ENCODE measurements at regions not wholly inside any gene's neighbourhood (a gene's known extent, or its start where the extent isn't known, plus 50 kb on each side); places are given as distances from the start of the nearest gene placed in this dataset.

DNA sequence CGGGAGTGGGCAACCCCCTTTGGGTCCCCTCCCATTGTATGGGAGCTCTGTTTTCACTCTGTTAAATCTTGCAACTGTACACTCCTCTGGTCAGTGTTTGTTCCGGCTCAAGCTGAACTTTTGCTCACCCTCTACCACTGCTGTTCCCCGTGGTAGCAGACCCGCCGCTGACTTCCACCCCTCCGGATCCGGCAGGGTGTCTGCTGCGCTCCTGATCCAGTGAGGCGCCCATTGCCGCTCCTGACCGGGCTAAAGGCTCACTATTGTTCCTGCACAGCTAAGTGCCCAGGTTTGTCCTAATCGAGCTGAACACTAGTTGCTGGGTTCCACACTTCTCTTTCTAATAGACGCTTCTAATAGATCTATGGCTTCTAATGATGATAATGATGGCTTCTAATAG lies 488.6 kb downstream of the MRPL39 start:
- no peak for DNase-seq

DNA sequence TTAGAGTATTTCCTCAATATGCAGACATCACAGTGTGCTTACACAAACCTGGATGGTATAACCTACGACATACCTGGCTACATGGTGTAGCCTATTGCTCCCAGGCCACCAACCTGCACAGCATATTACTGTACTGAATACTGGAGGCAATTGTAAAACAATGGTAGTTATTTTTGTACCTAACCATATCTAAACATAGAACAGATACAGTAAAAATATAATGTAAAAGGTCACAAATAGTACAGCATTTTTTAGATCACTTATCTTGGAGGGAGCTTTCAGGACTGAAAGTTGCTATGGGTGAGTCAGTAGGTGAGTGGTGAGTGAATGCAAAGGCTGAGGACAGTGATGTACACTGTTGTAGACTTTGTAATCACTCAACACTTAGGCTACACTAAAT lies 492.3 kb downstream of the MRPL39 start:
- DNase-seq = no peak

DNA sequence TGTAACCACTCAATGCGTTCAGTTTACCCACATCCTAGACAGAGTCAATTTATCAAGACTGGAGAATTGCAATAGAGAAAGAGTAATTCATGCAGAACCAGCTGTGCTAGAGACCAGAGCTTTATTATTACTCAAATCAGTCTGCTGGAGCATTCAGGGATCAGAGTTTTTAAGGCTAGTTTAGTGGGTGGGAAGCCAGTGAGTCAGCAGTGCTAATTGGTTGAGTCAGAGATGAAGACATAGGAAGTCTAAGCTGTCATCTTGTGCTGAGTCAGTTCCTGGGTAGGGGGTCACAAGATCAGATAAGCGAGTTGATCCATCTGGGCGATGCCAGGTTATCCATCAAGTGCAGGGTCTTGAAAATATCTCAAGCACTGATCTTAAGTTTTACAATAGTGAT lies 499.6 kb downstream of the MRPL39 start:
- no peak for DNase-seq

DNA sequence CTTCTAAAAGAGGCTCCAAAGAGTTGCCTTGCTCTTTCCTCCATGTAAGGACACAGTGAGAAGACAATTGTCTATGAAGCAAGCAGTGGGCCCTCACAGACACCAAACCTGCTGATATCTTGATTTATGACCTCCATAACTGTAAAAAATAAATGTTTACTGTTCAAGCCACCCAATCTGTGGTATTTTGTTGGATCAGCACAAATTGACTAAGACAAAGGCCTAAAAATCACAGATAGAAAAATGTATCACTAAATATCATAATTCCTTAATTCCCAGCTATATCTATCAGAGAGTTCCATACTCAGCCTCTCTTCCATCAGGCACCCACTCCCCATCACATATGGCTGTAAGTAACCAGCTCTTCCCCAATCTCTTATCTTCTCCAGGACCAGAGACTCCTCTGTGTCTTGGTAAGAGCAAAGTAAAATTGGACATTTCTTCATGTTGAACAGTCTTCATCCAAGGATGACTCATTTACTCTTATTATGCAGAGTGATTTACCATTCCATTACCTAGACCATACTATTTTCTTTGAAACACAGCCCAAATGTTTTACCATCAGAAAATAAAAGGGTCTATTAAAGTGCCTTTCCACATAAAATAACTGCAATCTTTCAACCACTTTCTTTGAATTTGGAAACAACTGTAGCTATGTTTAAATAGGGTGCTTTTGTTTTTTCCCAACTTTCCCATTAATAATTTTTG lies 503.6 kb downstream of the MRPL39 start:
- DNase-seq = no peak

DNA sequence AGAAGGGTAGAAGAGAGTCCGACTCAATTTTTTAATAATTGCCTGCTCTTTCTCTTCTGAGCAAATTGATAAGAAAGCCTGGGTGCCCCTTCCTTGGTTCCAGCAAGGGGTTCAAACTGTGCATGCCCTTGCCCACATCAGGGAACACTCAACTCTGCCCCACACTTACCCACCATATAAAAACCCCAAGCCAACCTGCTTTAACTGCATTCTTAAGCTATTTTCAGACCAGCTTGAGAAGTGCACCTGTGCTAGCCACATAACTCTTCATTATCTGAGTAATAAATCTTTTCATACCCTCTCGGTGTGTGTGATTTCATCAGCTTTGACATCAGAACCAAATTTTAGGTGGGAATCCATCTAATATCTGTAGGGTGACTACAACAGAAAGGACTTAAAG lies 509.6 kb downstream of the MRPL39 start:
- DNase-seq = no peak

DNA sequence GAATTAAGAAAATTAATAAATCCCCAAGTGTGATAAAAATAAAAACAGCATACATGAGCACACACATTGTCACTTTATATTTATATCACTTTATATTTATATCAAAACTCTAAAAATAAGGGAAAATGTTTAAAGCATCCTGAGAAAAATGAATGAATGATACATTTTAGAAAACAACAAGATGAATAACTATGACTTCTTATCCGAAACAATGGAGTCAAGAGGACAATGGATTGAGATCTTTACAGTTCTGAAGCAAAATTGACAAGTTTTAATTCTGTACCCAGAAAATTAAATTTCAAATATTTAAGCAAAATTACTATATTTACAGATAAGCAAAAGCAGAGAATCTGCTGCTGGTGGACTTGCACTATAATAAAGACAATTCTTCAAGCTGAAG lies 512.6 kb downstream of the MRPL39 start:
- DNase-seq = no peak

DNA sequence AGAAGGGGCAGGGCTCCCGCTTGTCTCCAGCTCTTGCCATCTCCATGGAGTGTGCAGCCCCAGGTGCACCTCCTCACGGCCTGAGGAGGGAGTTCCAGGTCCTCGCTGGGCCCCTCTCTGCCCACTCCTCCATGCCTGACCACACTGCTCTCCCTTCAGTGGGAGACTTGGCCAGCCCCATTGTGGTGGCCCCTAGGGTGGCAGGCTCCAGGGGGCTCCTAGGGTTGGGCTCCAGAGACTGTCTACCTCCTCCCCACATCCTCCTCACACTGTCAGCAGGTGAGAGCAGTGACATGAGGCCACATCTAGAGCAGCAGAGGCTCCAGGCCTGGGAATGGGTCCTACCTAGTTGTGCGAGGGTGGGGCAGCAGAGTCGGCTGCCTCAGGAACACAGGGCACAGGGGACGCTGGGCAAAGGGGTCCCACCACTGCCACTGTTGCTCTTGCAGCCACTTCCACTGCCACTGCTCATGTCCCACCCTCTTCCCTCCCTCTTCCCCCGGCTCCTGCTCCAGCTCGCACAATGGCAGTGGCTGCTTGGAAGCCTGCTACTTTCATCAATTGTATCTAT lies 514.8 kb downstream of the MRPL39 start:
- no peak for DNase-seq

DNA sequence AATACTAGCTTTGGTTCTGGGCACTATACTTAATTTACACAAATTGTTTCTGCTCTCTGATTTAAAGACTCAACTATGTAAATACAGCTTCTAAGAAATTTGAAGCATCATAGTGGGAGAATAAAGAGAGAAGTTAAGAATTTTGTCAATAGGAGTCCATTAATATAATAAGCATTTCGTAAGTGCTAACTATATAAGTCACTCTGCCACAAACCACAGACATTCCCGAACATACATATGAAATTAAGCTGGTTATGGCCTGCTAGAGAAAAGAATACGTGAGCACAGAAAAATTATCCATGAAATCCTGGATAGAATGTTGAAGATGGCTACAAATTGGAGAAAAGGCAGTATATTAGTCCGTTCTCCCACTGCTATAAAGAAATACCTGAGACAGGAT lies 526.2 kb downstream of the MRPL39 start:
- no peak for DNase-seq

DNA sequence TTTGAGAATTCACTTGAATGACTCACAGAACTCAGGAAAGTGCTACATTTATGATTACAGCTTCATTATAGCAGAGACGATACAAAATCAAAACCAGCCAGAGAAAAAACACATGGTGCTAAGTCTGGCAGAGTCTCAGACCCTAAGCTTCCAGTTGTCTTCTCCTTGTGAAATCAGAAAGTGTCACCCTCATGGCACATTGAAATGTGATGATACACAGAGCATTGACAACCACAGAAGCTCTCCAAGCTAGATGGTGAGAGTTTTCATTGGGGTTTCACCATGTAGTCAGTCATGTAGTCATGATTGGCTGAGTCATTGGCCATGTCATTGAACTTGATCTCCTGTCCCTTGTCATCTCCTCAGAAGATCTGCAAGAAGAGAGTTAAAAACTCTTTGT lies 526.6 kb downstream of the MRPL39 start:
- DNase-seq = no peak

DNA sequence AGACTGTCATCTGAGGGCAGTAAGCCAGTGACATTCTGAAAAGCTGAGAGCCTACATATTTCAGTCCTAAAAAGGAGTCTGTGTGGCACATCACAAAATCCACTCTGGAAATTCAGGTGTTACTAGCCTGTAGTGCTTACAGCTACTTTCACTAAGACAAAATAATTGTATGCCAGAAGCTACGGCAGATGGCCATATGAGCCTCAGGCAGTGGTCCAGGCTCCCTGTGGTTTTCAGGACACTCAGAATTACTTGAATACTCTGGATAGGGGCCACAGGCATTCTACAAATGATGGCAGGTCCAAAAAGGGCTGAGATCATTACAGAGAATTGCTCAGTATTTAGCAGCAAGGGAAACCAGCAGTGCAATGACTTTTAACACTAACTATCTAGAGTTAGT lies 527.1 kb downstream of the MRPL39 start:
- DNase-seq = no peak

DNA sequence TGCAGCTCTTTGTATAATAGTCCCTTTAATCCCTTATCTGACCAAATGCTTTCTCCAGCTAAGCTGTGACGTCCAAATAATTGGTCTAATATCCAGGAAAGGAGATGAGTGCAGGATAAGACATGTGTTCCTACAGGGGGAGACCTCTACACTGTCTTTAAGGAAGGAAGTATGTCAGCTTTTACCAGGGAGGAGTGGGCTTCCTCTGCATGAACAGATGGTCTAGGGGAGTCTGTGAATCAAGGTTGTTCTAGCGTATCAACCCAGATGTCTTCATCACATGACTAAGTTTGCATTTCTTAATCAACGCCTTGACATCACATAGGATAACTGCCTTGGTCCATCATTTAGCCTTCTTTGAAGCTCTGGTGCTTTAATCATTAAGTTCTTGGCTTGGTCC lies 528.2 kb downstream of the MRPL39 start:
- DNase-seq = no peak

DNA sequence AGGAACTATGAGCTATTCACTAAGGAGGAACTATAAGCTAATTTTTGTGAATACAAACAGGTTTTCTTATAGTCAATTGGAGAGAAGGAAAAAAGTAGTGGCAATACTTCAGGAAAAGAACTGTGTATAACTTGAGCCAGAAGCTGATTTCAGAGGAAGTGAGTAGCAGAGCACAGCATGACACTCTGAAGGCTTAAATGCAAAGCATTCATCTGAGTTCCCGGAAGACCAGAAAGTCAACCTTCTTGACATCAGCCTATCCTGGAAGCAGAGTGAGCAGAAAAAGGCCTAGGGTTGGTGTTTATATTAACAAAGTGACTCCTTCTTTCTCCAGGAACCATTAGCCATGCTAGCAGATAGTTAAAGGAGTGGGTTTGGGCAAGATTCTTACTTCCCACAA lies 545.2 kb downstream of the MRPL39 start:
- DNase-seq = no peak

DNA sequence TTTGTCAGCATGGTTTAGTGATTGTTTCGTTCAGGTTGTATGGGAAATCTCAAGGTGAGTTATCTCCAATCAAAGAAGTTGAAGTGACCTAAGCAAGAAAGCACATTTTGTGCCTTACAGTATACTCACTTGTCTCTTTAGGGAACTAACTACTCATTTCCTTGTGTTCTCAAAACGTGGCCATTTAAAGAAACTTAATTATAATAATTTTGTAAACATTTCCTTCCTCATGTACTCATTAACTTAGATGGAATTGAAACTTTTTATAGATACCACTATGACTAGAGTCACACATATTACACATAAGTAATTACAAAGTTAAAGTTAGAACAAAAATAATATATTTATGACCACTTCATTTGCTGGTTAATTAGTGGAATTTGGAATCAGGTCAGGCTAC lies 552.6 kb downstream of the MRPL39 start:
- DNase-seq = no peak

DNA sequence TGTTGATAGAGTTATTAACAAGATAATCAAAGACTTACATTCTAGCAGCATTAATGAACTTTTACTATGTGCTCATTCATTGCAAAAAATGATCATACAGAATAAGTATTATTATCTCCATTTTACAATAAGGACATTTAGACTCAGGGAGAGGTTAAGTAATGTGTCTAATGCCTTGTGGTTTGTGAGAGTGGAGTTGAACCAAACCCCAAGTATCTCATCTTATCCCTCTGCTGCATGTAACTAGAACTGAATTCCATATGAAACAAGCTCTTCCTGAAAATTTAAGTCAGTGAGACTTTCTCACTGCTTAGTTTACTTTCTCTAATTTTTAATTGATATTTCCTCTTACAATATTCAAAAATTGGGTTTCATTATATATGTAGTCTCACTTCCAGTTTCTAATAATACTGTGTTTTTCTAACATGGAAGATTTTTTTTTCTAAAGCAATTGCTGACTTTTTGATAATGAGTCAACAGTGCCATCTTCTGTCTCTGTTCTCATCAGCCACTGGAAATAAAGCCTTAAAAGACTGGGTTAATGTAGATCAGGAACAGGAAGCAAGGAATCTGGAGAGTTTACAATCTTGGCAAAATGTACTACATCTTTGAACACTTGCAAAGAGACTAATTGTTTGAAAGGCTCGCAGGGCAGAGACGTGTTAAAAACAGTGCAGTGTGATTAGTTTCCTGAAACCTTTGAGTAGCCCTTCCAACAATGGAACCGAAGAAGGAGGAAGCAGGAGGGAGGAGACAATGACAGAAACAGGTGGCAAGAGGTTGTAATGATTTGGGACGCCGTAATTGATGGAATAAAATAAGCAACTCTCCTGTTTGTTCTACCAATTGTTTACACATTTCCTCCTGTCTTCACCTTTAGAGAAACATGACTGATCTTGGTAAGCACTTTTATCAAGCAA lies 567.6 kb downstream of the MRPL39 start:
- DNase-seq = no peak

DNA sequence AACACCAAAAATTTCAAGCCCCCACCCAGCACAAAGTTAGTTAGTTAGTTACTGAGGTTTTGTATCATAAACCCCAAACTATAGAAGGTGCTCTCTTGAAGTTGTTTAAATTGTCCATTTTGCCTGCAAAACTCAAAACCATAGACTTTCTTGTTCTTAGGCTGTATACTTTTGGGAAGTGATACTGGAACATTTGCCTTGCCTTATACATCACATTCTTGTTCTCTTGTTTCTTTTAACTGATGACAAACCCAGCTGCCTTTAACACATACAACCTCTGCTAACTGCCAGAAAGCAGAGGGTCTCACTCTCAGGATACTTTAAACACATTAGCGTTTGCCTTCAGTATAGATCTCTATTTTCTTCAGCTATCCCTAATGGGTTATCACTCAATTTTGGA lies 570.5 kb downstream of the MRPL39 start:
- DNase-seq = no peak

DNA sequence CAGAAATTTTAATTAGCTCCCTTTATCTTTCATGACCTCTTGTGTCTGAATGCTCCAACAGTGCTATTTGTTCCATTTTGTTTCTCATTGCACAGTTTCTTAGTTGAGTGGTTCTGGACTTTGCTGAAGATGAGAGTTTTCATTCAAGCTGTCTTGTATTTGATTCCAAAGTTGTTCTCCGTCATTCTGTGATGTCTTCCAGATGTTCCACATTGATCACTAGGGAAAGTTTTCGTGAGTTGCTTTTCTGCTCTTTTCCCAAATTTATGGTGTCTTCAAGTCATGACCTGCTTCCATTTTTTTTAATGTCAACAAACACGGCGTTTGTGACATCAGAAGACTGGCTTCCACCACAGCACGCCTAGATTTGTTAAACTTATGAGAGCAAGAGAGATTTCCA lies 575.5 kb downstream of the MRPL39 start:
- no peak for DNase-seq

DNA sequence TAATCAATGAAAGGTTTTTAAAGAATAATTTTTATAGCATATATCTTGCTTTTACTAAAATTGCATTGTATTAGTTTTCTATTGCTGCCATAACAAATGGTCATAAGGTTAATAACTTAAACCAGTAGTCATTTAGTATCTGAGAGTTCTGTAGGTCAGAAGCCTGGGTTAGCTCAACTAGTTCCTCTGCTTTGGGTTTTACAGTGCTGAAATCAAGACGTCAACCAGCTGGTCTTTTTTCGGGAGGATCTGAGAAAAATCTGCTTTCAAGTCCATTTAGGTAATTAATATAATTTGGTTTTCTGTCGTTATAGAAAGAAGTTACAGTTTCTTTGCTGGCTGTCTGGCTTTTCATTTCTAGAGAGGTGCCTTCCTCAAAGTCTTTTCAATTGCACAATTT lies 577.7 kb downstream of the MRPL39 start:
- DNase-seq = no peak

DNA sequence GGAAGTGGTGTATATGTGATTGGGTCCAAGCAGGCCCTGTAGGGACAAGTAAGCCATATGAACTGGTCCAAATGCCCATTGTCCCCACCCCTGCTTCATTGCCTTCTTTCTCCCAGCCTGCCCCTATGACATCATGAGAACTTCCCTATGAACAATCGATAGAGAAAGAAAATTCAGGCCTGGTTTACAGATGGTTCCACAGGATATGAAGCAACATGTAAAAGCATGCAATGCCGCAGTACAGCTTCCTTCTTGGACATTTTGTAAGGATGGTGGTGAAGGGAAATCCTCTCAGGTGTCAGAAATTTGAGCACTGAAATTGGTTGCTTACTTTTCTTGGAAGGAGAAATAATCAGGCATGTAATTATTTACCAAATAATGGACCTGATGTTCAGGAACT lies 581.7 kb downstream of the MRPL39 start:
- DNase-seq = no peak

DNA sequence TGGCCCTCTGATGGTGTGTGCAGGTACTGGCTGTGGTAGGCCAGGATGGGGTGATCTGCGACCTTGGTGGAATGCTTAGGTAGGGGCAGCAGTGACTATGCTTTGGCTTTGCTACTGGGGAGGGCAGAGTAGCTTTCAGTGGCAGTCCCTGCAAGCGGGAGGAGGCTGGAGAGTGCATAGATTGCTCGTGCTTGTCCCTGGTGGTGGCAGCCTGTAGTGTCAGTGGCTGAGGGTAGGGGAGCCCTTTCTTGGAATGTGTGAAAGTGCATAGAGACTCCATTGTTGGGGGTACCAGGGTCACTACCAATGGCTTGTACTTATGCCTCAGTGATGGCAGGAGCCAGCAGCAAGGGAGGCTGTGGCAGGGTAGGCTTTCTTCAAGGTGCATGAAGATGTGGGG lies 582.6 kb downstream of the MRPL39 start:
- DNase-seq = no peak

DNA sequence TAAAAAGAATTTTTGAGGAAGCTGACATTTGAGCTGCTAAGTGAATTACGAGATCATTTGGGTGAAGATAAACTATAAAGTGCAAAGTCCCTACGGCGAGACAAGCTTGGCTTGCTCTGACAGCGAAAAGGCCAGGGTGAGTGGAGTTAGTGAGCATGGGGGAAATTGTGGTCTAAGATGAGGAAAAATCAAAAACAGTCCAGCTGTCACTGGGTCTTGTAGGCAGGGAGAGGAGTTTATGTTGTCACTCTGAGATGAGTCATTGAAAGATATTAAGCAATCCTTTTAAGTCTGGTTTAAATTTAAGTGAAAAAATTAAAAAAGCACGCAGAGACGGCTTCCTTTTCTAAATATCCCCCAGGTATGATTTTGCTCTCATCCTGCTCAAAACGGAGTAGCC lies 601.9 kb downstream of the MRPL39 start:
- no peak for DNase-seq

DNA sequence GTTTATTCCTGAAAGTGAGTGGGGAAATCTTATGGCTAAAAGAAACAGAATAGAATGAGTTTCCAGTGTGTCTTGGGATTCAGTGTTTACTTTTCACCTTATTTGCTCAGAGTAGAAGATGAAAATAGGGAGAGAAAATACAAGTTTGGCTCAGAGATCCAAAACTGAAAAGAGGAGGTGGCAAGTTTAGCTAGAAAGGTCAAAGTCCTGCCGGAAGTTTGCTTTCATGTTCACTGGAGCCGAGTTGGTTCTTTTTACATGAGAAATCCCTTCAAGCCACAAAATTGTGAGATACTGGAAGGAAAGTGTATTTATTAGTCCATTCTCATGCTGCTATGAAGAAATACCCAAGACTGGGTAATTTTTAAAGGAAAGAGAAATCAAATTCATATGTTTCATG lies 604.6 kb downstream of the MRPL39 start:
- DNase-seq = no peak

DNA sequence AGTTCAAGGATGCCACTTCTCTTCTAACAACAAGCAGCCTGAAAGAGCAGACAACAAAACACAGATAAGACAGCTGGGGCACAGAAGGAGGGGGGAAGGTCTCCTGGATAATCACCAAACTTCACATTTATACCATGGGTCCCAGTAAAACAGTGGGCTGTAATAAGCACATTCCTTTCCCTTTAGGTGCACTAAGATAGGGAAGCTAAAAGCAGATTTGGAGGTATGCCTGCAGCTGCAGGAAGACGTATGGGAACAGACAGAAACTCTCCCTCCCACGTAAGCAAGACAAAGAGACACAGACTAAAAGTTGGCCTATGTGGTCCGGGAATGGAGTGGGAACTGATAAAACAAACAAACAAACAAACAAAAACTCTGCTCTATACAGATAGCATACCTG lies 612.1 kb downstream of the MRPL39 start:
- no peak for DNase-seq

DNA sequence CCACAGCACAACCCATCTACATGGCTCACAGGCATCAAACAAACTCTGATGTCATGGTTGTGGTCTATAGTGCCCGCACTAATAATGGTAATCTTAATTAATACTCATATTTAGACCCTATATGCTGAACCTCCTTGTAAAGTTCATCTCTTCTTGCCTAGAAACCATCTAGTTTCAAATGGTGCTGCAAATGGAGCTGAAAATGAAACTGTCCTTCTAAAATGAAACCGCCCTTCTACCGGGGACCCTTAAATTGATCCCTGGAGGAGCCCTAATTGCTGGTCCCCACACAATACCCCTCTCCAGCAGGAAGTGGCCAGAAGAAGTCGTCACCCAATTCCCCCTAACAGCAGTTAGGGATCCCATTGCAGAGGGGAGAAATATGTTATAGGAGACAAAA lies 612.6 kb downstream of the MRPL39 start:
- DNase-seq = no peak

DNA sequence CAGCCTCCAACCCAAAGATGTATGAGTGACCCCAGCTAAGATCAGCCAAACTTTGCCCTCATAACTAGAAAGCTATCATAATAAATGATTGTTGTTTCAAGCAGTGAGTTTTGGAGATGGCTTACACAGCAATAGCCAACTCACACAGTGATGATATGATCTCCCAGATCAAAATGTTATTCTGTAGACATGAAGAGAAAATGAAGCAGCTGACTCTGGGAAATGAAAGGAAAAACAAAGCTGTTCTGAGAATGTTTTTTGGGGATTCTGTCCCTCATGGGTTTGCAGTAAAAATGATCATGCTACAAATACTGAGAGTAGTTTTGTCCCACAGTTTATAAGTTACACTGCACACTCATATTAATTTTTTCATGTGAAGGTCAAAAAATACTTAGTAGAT lies 617.8 kb downstream of the MRPL39 start:
- no peak for DNase-seq

Data from CD4-positive, alpha-beta T cell treated with Interleukin-4 for 1 hour (primary cell).